SJSA1 (cell line): ENCODE measurements at regions not wholly inside any gene's neighbourhood (a gene's known extent, or its start where the extent isn't known, plus 50 kb on each side); places are given as distances from the start of the nearest gene placed in this dataset.
"Not testable (repeated sequence)": the region's sequence is repeated elsewhere in the genome, so short reads cannot be mapped to it uniquely, and the experiment has no call there.

Experiments used
- DNase-seq, 2 experiments: peaks; one replicate each; pipeline ENCODE4 v3.0.0-alpha.2; 2015 to 2020; ENCODE audit warnings: low spot score in 2 of 2, low read depth in 1 of 2
- H3K27ac ChIP-seq: fragments of 250-450 bp; sonication (Bioruptor Pico); 2 replicates; pipeline ENCODE4 v1.5.1; 2020; ENCODE audit warnings: mild to moderate bottlenecking, moderate library complexity
- H3K27me3 ChIP-seq: fragments of 250-450 bp; sonication (Bioruptor Pico); replicated peaks from 2 replicates; pipeline ENCODE4 v1.5.1; 2020; ENCODE audit warnings: mild to moderate bottlenecking, moderate library complexity
- H3K36me3 ChIP-seq: fragments of 250-450 bp; sonication (Bioruptor Pico); 2 replicates; pipeline ENCODE4 v1.5.1; 2020; ENCODE audit warnings: mild to moderate bottlenecking
- H3K4me1 ChIP-seq: fragments of 250-450 bp; sonication (Bioruptor Pico); replicated peaks from 2 replicates; pipeline ENCODE4 v1.6.1; 2021; ENCODE audit warnings: mild to moderate bottlenecking
- H3K4me3 ChIP-seq: fragments of 250-450 bp; sonication (Bioruptor Pico); 2 replicates; pipeline ENCODE4 v1.5.1; 2020; ENCODE audit warnings: mild to moderate bottlenecking
- H3K9me3 ChIP-seq: fragments of 250-450 bp; sonication (Bioruptor Pico); replicated peaks from 2 replicates; pipeline ENCODE4 v1.5.1; 2020; ENCODE audit warnings: mild to moderate bottlenecking

GRCh38 chr20:51953731-51954340 is 151.5 kb upstream of the SALL4 start:
- DNase-seq, result no peak
- no peaks in the 10 kb centered on the region for H3K36me3 ChIP-seq
- no peaks in the 10 kb centered on the region for H3K9me3 ChIP-seq
- no peak overlapping the region for H3K4me3 ChIP-seq
- no peaks in the 10 kb centered on the region for H3K27me3 ChIP-seq
- no peak overlapping the region for H3K27ac ChIP-seq
- peaks cover 35% of the 10 kb centered on the region for H3K4me1 ChIP-seq

- Histone ChIP-seq H3K27ac (no peak overlapping the region), H3K27me3 (no peaks in the 10 kb centered on the region), H3K9me3 (no peaks in the 10 kb centered on the region), H3K4me1 (peaks cover 30% of the 10 kb centered on the region), H3K4me3 (no peak overlapping the region), H3K36me3 (no peaks in the 10 kb centered on the region)
- no peak for DNase-seq
These were observed 148.6 kb upstream of the SALL4 start for GRCh38 chr20:51950926-51951325.

GRCh38 chr20:51946586-51946985 is 144.3 kb upstream of the SALL4 start:
- H3K27me3 ChIP-seq, result no peaks in the 10 kb centered on the region
- H3K27ac ChIP-seq, result no peak overlapping the region
- H3K36me3 ChIP-seq, result no peaks in the 10 kb centered on the region
- DNase-seq, result no peak
- no peaks in the 10 kb centered on the region for H3K9me3 ChIP-seq
- H3K4me1 ChIP-seq, result peaks cover 24% of the 10 kb centered on the region
- no peak overlapping the region for H3K4me3 ChIP-seq

GRCh38 chr20:51945881-51946280 is 143.6 kb upstream of the SALL4 start:
- no peak for DNase-seq
- Histone ChIP-seq H3K27ac (no peak overlapping the region), H3K4me3 (no peak overlapping the region), H3K4me1 (peaks cover 24% of the 10 kb centered on the region), H3K36me3 (no peaks in the 10 kb centered on the region), H3K27me3 (no peaks in the 10 kb centered on the region), H3K9me3 (no peaks in the 10 kb centered on the region)

- H3K27me3 ChIP-seq, result no peaks in the 10 kb centered on the region
- no peak overlapping the region for H3K4me3 ChIP-seq
- no peaks in the 10 kb centered on the region for H3K9me3 ChIP-seq
- no peaks in the 10 kb centered on the region for H3K36me3 ChIP-seq
- no peak overlapping the region for H3K27ac ChIP-seq
- DNase-seq, result no peak
- peaks cover 24% of the 10 kb centered on the region for H3K4me1 ChIP-seq
These were observed 142.9 kb upstream of the SALL4 start for GRCh38 chr20:51945177-51945576.

- no peaks in the 10 kb centered on the region for H3K9me3 ChIP-seq
- H3K4me3 ChIP-seq, result no peak overlapping the region
- no peaks in the 10 kb centered on the region for H3K36me3 ChIP-seq
- no peaks in the 10 kb centered on the region for H3K27me3 ChIP-seq
- no peak overlapping the region for H3K27ac ChIP-seq
- DNase-seq, result no peak
- peaks cover 20% of the 10 kb centered on the region for H3K4me1 ChIP-seq
These were observed 141.4 kb upstream of the SALL4 start for GRCh38 chr20:51943761-51944160.

GRCh38 chr20:51943326-51943725 is 141.0 kb upstream of the SALL4 start:
- H3K4me1 ChIP-seq, result peaks cover 16% of the 10 kb centered on the region
- DNase-seq, H3K9me3 ChIP-seq, H3K4me3 ChIP-seq, H3K36me3 ChIP-seq, H3K27me3 ChIP-seq, H3K27ac ChIP-seq: not testable (repeated sequence)

GRCh38 chr20:51941503-51941902 is 139.2 kb upstream of the SALL4 start:
- Histone ChIP-seq H3K36me3 (no peaks in the 10 kb centered on the region), H3K4me1 (peaks cover under 1% of the 10 kb centered on the region; the same call in 1 of the 2 replicates), H3K4me3 (no peak overlapping the region), H3K27me3 (no peaks in the 10 kb centered on the region), H3K27ac (no peak overlapping the region), H3K9me3 (no peaks in the 10 kb centered on the region)
- DNase-seq, result no peak

- H3K27ac ChIP-seq, result no peak overlapping the region
- no peaks in the 10 kb centered on the region for H3K27me3 ChIP-seq
- no peak overlapping the region for H3K4me3 ChIP-seq
- H3K36me3 ChIP-seq, result no peaks in the 10 kb centered on the region
- H3K4me1 ChIP-seq, result no peaks in the 10 kb centered on the region; the same call in 1 of the 2 replicates
- no peaks in the 10 kb centered on the region; the same call in 1 of the 2 replicates for H3K9me3 ChIP-seq
- DNase-seq, result no peak
These were observed 136.9 kb upstream of the SALL4 start for GRCh38 chr20:51939259-51939585.

- Histone ChIP-seq H3K9me3 (no peaks in the 10 kb centered on the region; the same call in 1 of the 2 replicates), H3K36me3 (no peaks in the 10 kb centered on the region), H3K27ac (no peak overlapping the region), H3K4me1 (no peaks in the 10 kb centered on the region; the same call in 1 of the 2 replicates), H3K4me3 (no peak overlapping the region), H3K27me3 (no peaks in the 10 kb centered on the region)
- no peak for DNase-seq
These were observed 136.4 kb upstream of the SALL4 start for GRCh38 chr20:51938559-51939258.

GRCh38 chr20:51937779-51938178 is 135.5 kb upstream of the SALL4 start:
- Histone ChIP-seq H3K27ac (no peak overlapping the region), H3K27me3 (no peaks in the 10 kb centered on the region), H3K9me3 (no peaks in the 10 kb centered on the region; the same call in 1 of the 2 replicates), H3K36me3 (no peaks in the 10 kb centered on the region), H3K4me3 (no peak overlapping the region), H3K4me1 (no peaks in the 10 kb centered on the region; the same call in 1 of the 2 replicates)
- no peak for DNase-seq

GRCh38 chr20:51936377-51936776 is 134.1 kb upstream of the SALL4 start:
- Histone ChIP-seq H3K36me3 (no peaks in the 10 kb centered on the region), H3K27ac (no peak overlapping the region), H3K4me3 (no peak overlapping the region), H3K4me1 (no peaks in the 10 kb centered on the region; the same call in 1 of the 2 replicates), H3K27me3 (no peaks in the 10 kb centered on the region), H3K9me3 (no peaks in the 10 kb centered on the region; the same call in 1 of the 2 replicates)
- DNase-seq, result no peak

GRCh38 chr20:51935003-51935358 is 132.7 kb upstream of the SALL4 start:
- Histone ChIP-seq H3K9me3 (no peaks in the 10 kb centered on the region; the same call in 1 of the 2 replicates), H3K27me3 (no peaks in the 10 kb centered on the region), H3K4me3 (no peak overlapping the region), H3K27ac (no peak overlapping the region), H3K4me1 (peaks cover 6% of the 10 kb centered on the region), H3K36me3 (no peaks in the 10 kb centered on the region)
- DNase-seq, result no peak

- no peak overlapping the region for H3K4me3 ChIP-seq
- no peak overlapping the region for H3K27ac ChIP-seq
- H3K9me3 ChIP-seq, result no peaks in the 10 kb centered on the region; the same call in 1 of the 2 replicates
- peaks cover 6% of the 10 kb centered on the region for H3K4me1 ChIP-seq
- DNase-seq, result no peak
- no peaks in the 10 kb centered on the region for H3K27me3 ChIP-seq
- no peaks in the 10 kb centered on the region for H3K36me3 ChIP-seq
These were observed 132.1 kb upstream of the SALL4 start for GRCh38 chr20:51934301-51935002.
